ENCODE measurements at regions not wholly inside any gene's neighbourhood (a gene's known extent, or its start where the extent isn't known, plus 50 kb on each side); places are given as distances from the start of the nearest gene placed in this dataset.

DNA sequence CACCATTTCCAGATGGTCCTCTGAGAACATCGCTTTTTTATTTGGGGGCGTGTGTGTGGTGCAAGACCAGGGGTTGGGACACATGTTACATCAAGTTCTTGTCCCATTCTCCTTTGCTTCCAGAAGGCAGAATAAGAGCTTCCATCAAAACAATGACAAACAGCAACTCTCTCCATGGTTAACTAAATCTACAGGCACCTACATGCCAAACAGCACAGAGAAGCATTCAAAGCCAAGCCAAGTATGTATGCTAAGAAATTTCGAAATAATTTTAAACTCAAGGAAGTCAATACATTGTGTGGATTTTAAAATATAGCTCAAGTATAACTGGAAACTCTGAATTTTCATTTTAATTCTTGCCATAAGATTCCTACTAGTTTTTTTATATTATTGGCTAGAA lies 105.6 kb downstream of the SEC61B start:
- no peak for TF ChIP-seq MXI1 (IDR thresholded peaks at IDR 0.05; ENCODE audit: low read depth, low read length)
- TF ChIP-seq, protein P1, sequence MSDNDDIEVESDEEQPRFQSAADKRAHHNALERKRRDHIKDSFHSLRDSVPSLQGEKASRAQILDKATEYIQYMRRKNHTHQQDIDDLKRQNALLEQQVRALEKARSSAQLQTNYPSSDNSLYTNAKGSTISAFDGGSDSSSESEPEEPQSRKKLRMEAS (IDR thresholded peaks at IDR 0.05; ENCODE audit: low read depth): no peak
- TF ChIP-seq, protein P2, sequence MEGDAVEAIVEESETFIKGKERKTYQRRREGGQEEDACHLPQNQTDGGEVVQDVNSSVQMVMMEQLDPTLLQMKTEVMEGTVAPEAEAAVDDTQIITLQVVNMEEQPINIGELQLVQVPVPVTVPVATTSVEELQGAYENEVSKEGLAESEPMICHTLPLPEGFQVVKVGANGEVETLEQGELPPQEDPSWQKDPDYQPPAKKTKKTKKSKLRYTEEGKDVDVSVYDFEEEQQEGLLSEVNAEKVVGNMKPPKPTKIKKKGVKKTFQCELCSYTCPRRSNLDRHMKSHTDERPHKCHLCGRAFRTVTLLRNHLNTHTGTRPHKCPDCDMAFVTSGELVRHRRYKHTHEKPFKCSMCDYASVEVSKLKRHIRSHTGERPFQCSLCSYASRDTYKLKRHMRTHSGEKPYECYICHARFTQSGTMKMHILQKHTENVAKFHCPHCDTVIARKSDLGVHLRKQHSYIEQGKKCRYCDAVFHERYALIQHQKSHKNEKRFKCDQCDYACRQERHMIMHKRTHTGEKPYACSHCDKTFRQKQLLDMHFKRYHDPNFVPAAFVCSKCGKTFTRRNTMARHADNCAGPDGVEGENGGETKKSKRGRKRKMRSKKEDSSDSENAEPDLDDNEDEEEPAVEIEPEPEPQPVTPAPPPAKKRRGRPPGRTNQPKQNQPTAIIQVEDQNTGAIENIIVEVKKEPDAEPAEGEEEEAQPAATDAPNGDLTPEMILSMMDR (IDR thresholded peaks at IDR 0.05): no peak
- TF ChIP-seq JUND (IDR thresholded peaks at IDR 0.05): no peak
- no peak for TF ChIP-seq TCF12 (IDR thresholded peaks at IDR 0.05)
- no peak for TF ChIP-seq FOSL2 (IDR thresholded peaks at IDR 0.05; ENCODE audit: borderline replicate concordance, low read depth)
